Neural crest cell (in vitro differentiated cells): ENCODE measurements at regions not wholly inside any gene's neighbourhood (a gene's known extent, or its start where the extent isn't known, plus 50 kb on each side); places are given as distances from the start of the nearest gene placed in this dataset.

Experiments
- DNase-seq: peaks from one replicate; pipeline ENCODE4 v3.0.0; 2021; ENCODE audit warnings: low read depth, mixed read lengths, low spot score
- H3K27ac Mint-ChIP-seq: one replicate; pipeline ENCODE4 v1.8.0; 2021; ENCODE audit warnings: mild to moderate bottlenecking, mixed read lengths; ENCODE audit not compliant: unreplicated experiment
- H3K27me3 Mint-ChIP-seq: 2 replicates; pipeline ENCODE4 v1.8.0; 2021; ENCODE audit warnings: low read depth, mild to moderate bottlenecking, mixed read lengths
- H3K36me3 Mint-ChIP-seq: 2 replicates; pipeline ENCODE4 v1.8.0; 2021; ENCODE audit warnings: low read depth, mild to moderate bottlenecking, mixed read lengths
- H3K4me1 Mint-ChIP-seq: 2 replicates; pipeline ENCODE4 v1.8.0; 2021; ENCODE audit warnings: mixed read lengths
- H3K4me3 Mint-ChIP-seq: one replicate; pipeline ENCODE4 v1.8.0; 2021; ENCODE audit warnings: mild to moderate bottlenecking, mixed read lengths
- H3K9me3 Mint-ChIP-seq: 2 replicates; pipeline ENCODE4 v1.8.0; 2021; ENCODE audit warnings: mixed read lengths
- CTCF ChIP-seq: fragments of 200-600 bp; sonication (generic); conservative IDR thresholded peaks from 2 replicates; pipeline ENCODE4 v1.5.0; 2021; ENCODE audit warnings: antibody characterized with exemption, mild to moderate bottlenecking

- Mint-ChIP-seq H3K27ac (no peak overlapping the region), H3K27me3 (no peaks in the 10 kb centered on the region), H3K4me3 (no peak overlapping the region), H3K36me3 (no peaks in the 10 kb centered on the region), H3K9me3 (peaks cover 9% of the 10 kb centered on the region), H3K4me1 (no peaks in the 10 kb centered on the region)
- no peak for DNase-seq
- no peak for TF ChIP-seq CTCF
Observed at GRCh38 chr14:27002179-27002578, 404.3 kb upstream of the NOVA1 start.

GRCh38 chr14:27006570-27006969, 408.7 kb upstream of the NOVA1 start:
- no peaks in the 10 kb centered on the region for H3K27me3 Mint-ChIP-seq
- no peaks in the 10 kb centered on the region for H3K4me1 Mint-ChIP-seq
- peaks cover 14% of the 10 kb centered on the region for H3K9me3 Mint-ChIP-seq
- H3K27ac Mint-ChIP-seq, result no peak overlapping the region
- H3K4me3 Mint-ChIP-seq, result no peak overlapping the region
- peaks cover 3% of the 10 kb centered on the region for H3K36me3 Mint-ChIP-seq
- DNase-seq, result no peak
- TF ChIP-seq CTCF, result no peak

DNA sequence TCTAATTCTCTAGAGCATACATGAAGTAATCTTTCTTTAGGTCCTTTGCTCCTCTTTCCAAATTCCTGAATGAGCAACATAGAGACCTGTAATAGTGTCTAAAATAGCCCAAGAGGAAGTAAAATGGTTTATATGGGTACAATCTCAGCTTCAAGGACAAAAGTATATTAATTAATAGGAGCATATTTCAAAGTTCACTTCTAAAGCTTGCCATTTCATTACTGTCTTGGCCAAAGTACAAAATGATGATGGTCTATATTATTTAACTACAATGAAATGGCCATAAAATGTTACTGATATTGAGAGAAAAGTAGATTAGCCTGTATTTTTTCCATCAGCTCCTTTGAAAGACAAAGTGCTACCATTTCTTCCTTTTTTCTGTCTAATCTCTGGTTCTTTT, 410.4 kb upstream of the NOVA1 start:
- H3K4me3 Mint-ChIP-seq, result no peak overlapping the region
- no peaks in the 10 kb centered on the region for H3K27me3 Mint-ChIP-seq
- H3K4me1 Mint-ChIP-seq, result no peaks in the 10 kb centered on the region
- TF ChIP-seq CTCF, result no peak
- H3K9me3 Mint-ChIP-seq, result peaks cover 9% of the 10 kb centered on the region
- no peak overlapping the region for H3K27ac Mint-ChIP-seq
- peaks cover 3% of the 10 kb centered on the region for H3K36me3 Mint-ChIP-seq
- no peak for DNase-seq

DNA sequence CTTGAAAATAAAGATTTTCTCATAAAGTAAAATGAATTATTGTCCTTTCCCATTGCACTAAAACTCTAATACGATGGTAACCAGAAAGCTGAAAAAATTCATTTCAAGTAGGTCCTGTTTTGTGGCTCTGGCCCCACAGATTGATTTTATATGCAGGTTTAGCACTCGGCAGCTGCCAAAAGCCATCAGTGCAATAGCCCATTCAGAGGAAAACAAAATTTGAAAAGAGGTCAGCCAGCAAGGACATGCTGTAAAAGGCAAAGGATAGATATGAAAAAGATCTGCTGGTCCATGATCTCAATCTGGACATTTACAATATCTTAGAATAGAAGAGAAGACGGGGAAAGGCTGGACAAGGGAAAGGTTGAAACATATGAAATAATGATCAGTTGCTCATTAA, 414.8 kb upstream of the NOVA1 start:
- TF ChIP-seq CTCF, result no peak
- Mint-ChIP-seq H3K27ac (no peak overlapping the region), H3K4me3 (no peak overlapping the region), H3K4me1 (no peaks in the 10 kb centered on the region), H3K36me3 (peaks cover 3% of the 10 kb centered on the region), H3K9me3 (peaks cover 9% of the 10 kb centered on the region), H3K27me3 (no peaks in the 10 kb centered on the region)
- no peak for DNase-seq

GRCh38 chr14:27013678-27014077, 415.8 kb upstream of the NOVA1 start:
- TF ChIP-seq CTCF, result no peak
- H3K4me3 Mint-ChIP-seq, result no peak overlapping the region
- H3K9me3 Mint-ChIP-seq, result peaks cover 7% of the 10 kb centered on the region
- peaks cover 2% of the 10 kb centered on the region for H3K36me3 Mint-ChIP-seq
- DNase-seq, result no peak
- H3K4me1 Mint-ChIP-seq, result no peaks in the 10 kb centered on the region
- no peaks in the 10 kb centered on the region for H3K27me3 Mint-ChIP-seq
- peak overlapping the region; percentile 50 for H3K27ac Mint-ChIP-seq

GRCh38 chr14:27015065-27015464, 417.2 kb upstream of the NOVA1 start:
- Mint-ChIP-seq H3K27ac (no peak overlapping the region), H3K9me3 (no peaks in the 10 kb centered on the region), H3K27me3 (no peaks in the 10 kb centered on the region), H3K4me1 (no peaks in the 10 kb centered on the region), H3K36me3 (no peaks in the 10 kb centered on the region), H3K4me3 (no peak overlapping the region)
- no peak for DNase-seq
- no peak for TF ChIP-seq CTCF
